Thymus (tissue), 11 donors: ENCODE measurements at regions not wholly inside any gene's neighbourhood (a gene's known extent, or its start where the extent isn't known, plus 50 kb on each side); places are given as distances from the start of the nearest gene placed in this dataset.

ENCODE experiments used
- DNase-seq, 9 donors: peaks; one replicate each; pipeline ENCODE4 v3.0.0-alpha.2; 2013; ENCODE audit warnings: low spot score in 9 of 9, low read depth in 6 of 9, missing footprints in 1 of 9
- H3K27ac ChIP-seq, 2 donors: one replicate each; pipeline ENCODE4 v1.5.1; 2013; ENCODE audit warnings: control low read depth in 1 of 2, low read depth in 1 of 2, low read length in 1 of 2, mild to moderate bottlenecking in 1 of 2, moderate library complexity in 1 of 2
- H3K27me3 ChIP-seq, 2 donors: one replicate each; pipeline ENCODE4 v1.5.1; 2013; ENCODE audit warnings: low read length in 1 of 2; ENCODE audit not compliant: control insufficient read depth in 2 of 2, insufficient read depth in 1 of 2
- H3K36me3 ChIP-seq, 2 donors: one replicate each; pipeline ENCODE4 v1.5.1; 2013; ENCODE audit warnings: low read length in 1 of 2, mild to moderate bottlenecking in 1 of 2, moderate library complexity in 1 of 2; ENCODE audit not compliant: control insufficient read depth in 2 of 2, insufficient read depth in 2 of 2
- H3K4me1 ChIP-seq, 2 donors: one replicate each; pipeline ENCODE4 v1.5.1; 2013; ENCODE audit warnings: low read length in 2 of 2; ENCODE audit not compliant: control insufficient read depth in 2 of 2, insufficient read depth in 2 of 2
- H3K4me3 ChIP-seq, 2 donors: one replicate each; pipeline ENCODE4 v1.5.1; 2013; ENCODE audit warnings: low read length in 2 of 2, control low read depth in 1 of 2, mild to moderate bottlenecking in 1 of 2
- H3K9me3 ChIP-seq, 2 donors: one replicate each; pipeline ENCODE4 v1.5.1; 2013; ENCODE audit warnings: low read length in 1 of 2, mild to moderate bottlenecking in 1 of 2; ENCODE audit not compliant: control insufficient read depth in 2 of 2, insufficient read depth in 1 of 2
- WGBS: extraction: QIAGEN DNeasy Blood & Tissue Kit; methylation state at CpG from one replicate; pipeline ENCODE4 v1.1.7; 2013; 5-methylcytosine and 5-hydroxymethylcytosine counted together
- donor health status: healthy.

GRCh38 chr13:50080203-50080910 lies 65.1 kb downstream of the KCNRG start:
- under 1% methylated on average over 29 of the region's 29 CpGs for WGBS
- peak overlapping the region; percentile 82 to 90 for H3K4me3 ChIP-seq
- H3K4me1 ChIP-seq: peaks cover 6 to 18% of the 10 kb centered on the region in 2 donors
- H3K9me3 ChIP-seq: no peaks in the 10 kb centered on the region
- H3K27me3 ChIP-seq: no peaks in the 10 kb centered on the region
- H3K36me3 ChIP-seq: peaks cover 0 to 4% of the 10 kb centered on the region in 2 donors
- peak overlapping the region; percentile 90 to 99 for H3K27ac ChIP-seq
- peak in 7 of 9 donors; percentile 39 to 79 (median 55) for DNase-seq

DNA sequence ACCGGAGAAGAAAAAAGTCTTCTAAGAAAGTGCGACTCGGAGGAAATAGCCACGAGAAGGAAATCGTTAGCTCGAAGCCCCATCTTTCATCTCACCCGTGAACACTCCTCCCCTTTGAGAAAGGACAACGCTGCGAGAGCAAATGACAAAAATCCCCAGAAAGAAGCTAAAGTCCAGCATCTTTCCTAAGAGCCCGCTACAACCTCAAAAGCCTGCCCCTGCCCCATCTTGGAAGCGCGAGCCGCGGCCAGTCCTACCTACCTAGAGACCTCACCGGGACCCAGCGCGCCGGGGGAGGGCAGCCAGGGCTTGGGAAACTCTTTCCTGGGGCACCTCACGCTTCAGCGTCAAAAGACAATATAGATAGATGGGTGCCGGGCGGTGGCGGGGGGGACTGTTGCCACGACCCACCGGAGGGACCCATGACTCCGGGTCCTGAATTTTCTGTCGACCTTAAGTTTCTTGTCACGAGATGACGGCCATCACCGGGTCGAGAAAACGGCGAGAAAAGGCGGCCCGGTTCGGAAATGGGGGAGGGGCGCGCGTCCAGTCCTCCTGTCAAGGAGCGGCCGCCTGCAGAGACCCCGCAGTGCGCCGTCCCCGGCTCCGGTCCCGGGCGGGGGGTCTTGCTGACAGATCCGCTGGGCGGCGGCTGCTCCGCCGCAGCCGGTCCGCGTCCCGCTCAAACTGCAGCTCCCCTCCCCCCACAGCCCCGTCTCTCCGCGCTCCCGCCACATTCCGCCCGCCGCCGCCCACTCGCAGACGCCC lies 65.9 kb downstream of the KCNRG start:
- under 1% methylated on average over 67 of the region's 67 CpGs for WGBS
- Histone ChIP-seq H3K4me3 (peak overlapping the region; percentile 82 to 90), H3K9me3 (no peaks in the 10 kb centered on the region), H3K27me3 (no peaks in the 10 kb centered on the region), H3K4me1 (peaks cover 6 to 18% of the 10 kb centered on the region in 2 donors), H3K27ac (peak overlapping the region; percentile 90 to 99), H3K36me3 (peaks cover 0 to 4% of the 10 kb centered on the region in 2 donors)
- peak in 6 of 9 donors; percentile 51 to 85 (median 63) for DNase-seq

DNA sequence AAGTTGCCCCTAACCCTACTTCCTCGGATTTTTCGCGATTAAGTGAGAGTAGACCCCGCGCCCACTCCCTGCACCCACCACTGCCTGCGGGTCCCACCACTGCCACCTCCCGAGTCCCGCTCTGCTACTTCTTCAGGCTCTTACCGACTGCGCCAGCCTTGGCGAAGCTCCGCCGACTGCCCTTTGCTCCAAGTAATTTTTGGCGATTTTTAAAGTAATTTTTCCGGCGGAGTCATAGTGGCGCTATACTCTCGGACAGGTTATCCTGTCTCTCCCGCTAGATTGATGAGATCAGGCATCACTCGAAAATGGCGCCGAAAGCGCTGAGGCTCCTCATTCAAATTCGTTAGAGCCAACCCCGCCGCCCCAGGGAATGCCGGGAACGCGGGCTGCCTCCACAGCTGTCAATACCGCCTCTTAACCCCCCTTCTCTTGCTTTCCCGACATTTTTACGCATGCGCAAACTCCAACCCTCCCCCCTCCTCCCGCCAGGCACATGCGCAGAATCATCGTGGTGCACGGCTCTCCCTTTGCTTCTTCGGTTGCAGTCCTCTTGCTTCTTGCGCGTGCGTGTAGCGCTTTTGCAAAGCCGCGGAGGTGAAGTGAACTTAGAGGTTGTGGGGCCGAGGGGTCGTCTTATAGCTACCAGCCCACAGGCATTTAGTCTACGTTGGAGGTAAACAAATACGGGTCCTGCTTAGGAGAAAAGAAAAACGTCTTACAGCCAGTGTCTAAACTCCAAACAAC lies 66.6 kb downstream of the KCNRG start:
- peaks cover 6 to 18% of the 10 kb centered on the region in 2 donors for H3K4me1 ChIP-seq
- WGBS: under 1% methylated on average over 49 of the region's 49 CpGs

GRCh38 chr13:50082426-50083281 lies 67.4 kb downstream of the KCNRG start:
- H3K27me3 ChIP-seq: no peaks in the 10 kb centered on the region
- H3K4me3 ChIP-seq: peak overlapping the region; percentile 82 to 90
- peaks cover 0 to 4% of the 10 kb centered on the region in 2 donors for H3K36me3 ChIP-seq
- peak in 8 of 9 donors; percentile 72 to 95 (median 85) for DNase-seq
- H3K9me3 ChIP-seq: no peaks in the 10 kb centered on the region
- WGBS: 2% methylated on average over 28 of the region's 28 CpGs
- peaks cover 6 to 18% of the 10 kb centered on the region in 2 donors for H3K4me1 ChIP-seq
- H3K27ac ChIP-seq: peak overlapping the region; percentile 90 to 99

More for the DNA sequence above, 66.6 kb downstream of the KCNRG start:
- H3K4me3 ChIP-seq: peak overlapping the region; percentile 82 to 90
- peak overlapping the region; percentile 90 to 99 for H3K27ac ChIP-seq
- peak; percentile 98 to 100 (median 99) for DNase-seq
- H3K27me3 ChIP-seq: no peaks in the 10 kb centered on the region
- no peaks in the 10 kb centered on the region for H3K9me3 ChIP-seq
- H3K36me3 ChIP-seq: peaks cover 0 to 4% of the 10 kb centered on the region in 2 donors

- peak overlapping the region in 1 of 2 donors; percentile 20 for H3K27ac ChIP-seq
- peak in 3 of 9 donors; percentile 41 to 76 (median 55) for DNase-seq
- 3% methylated on average over 4 of the region's 4 CpGs for WGBS
- H3K36me3 ChIP-seq: peaks cover 0 to 6% of the 10 kb centered on the region in 2 donors
- H3K27me3 ChIP-seq: no peaks in the 10 kb centered on the region
- peak overlapping the region; percentile 11 to 25 for H3K4me3 ChIP-seq
- no peaks in the 10 kb centered on the region for H3K9me3 ChIP-seq
- peaks cover 6 to 18% of the 10 kb centered on the region in 2 donors for H3K4me1 ChIP-seq
Measured at GRCh38 chr13:50085063-50085462, 69.8 kb downstream of the KCNRG start.

GRCh38 chr13:50089633-50090032 lies 74.4 kb downstream of the KCNRG start:
- Histone ChIP-seq H3K4me1 (peaks cover 0 to 5% of the 10 kb centered on the region in 2 donors), H3K27me3 (no peaks in the 10 kb centered on the region), H3K36me3 (peaks cover 0 to 9% of the 10 kb centered on the region in 2 donors), H3K9me3 (no peaks in the 10 kb centered on the region), H3K27ac (no peak overlapping the region), H3K4me3 (no peak overlapping the region)
- 100% methylated on average over 1 of the region's 1 CpG for WGBS
- DNase-seq: no peak

DNA sequence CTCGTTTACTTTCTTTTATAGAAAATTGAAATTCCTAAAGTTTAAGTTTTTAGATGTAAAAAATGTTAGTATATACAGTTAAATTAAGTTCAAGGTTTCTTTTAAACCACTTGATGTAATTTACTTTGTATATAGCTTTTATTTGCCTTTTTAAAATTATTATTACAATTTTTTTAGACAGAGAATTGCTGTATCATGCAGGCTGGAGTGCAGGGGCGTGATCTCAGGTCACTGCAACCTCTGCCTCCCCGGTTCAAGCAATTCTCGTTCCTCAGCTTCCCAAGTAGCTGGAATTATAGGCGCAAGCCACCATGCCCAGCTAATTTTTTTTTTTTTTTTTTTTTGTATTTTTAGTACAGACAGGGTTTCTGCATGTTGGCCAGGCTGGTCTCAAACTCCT lies 75.0 kb downstream of the KCNRG start:
- Histone ChIP-seq H3K9me3 (no peaks in the 10 kb centered on the region), H3K4me1 (peaks cover 0 to 5% of the 10 kb centered on the region in 2 donors), H3K27me3 (no peaks in the 10 kb centered on the region), H3K36me3 (peaks cover 0 to 12% of the 10 kb centered on the region in 2 donors), H3K27ac (no peak overlapping the region), H3K4me3 (no peak overlapping the region)
- DNase-seq: no peak
- over 99% methylated on average over 5 of the region's 5 CpGs for WGBS

DNA sequence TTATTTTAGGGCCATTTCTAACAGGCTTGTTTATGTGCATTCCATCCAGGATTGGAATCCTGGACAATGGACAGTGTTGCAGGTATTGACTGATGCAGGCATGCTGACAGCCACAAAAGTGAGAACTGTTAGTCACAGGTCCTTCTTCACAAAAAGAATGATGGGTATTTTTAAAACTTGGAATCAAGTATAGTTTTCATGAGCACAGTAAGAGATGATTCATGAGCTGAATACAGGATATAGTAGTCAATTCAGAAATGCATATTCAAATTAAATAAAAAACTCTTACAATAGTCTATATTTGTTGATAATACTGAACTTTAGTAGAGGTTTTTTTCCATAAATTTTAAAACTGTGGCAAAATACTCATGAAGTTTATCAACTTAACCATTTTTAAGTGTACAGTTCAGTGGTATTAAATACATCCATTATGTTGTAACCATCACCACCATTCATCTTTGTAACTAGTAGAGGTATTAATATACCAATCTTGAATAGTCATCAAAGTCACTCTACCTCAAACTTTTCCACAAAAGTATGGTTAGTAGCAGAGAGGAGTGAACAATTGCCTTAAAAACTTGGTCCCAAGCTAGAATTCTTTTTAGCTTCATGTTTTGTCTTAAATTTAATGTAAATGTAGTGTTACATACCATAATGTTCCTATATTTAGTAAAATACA lies 79.5 kb downstream of the KCNRG start:
- Histone ChIP-seq H3K4me1 (peaks cover 0 to 5% of the 10 kb centered on the region in 2 donors), H3K4me3 (no peak overlapping the region), H3K36me3 (peaks cover 6 to 22% of the 10 kb centered on the region in 2 donors), H3K9me3 (peaks cover 4 to 7% of the 10 kb centered on the region in 2 donors), H3K27ac (no peak overlapping the region), H3K27me3 (no peaks in the 10 kb centered on the region)
- DNase-seq: no peak
